LNCaP clone FGC (cell line): ENCODE measurements at regions not wholly inside any gene's neighbourhood (a gene's known extent, or its start where the extent isn't known, plus 50 kb on each side); places are given as distances from the start of the nearest gene placed in this dataset.

Source experiments
- DNase-seq: peaks from one replicate; pipeline ENCODE4 v3.0.0-alpha.2; 2011; ENCODE audit warnings: low read depth
- H3K4me3 ChIP-seq: 2 replicates; pipeline ENCODE4 v1.5.1; 2011; ENCODE audit warnings: mild to moderate bottlenecking, low read depth, low read length, control low read depth
- CTCF ChIP-seq: IDR thresholded peaks from 2 replicates; pipeline ENCODE4 v1.5.1; 2012; ENCODE audit warnings: mild to moderate bottlenecking; ENCODE audit not compliant: control insufficient read depth, insufficient read depth; ENCODE audit errors: extremely low read depth

GRCh38 chr11:128303383-128303782 is 284.0 kb downstream of the ETS1 start:
- DNase-seq: no peak
- H3K4me3 ChIP-seq: no peak overlapping the region
- no peak for TF ChIP-seq CTCF

GRCh38 chr11:128302425-128303186 is 284.8 kb downstream of the ETS1 start:
- TF ChIP-seq CTCF: 0 out of 2 replicates have a peak, but pooled peaks have one; percentile 11
- H3K4me3 ChIP-seq: no peak overlapping the region
- DNase-seq: no peak

GRCh38 chr11:128301756-128302155 is 285.6 kb downstream of the ETS1 start:
- no peak for DNase-seq
- no peak for TF ChIP-seq CTCF
- no peak overlapping the region for H3K4me3 ChIP-seq

- TF ChIP-seq CTCF: no peak
- no peak for DNase-seq
- no peak overlapping the region for H3K4me3 ChIP-seq
Observed at GRCh38 chr11:128300785-128301184, 286.6 kb downstream of the ETS1 start.

GRCh38 chr11:128299132-128299726 is 288.1 kb downstream of the ETS1 start:
- H3K4me3 ChIP-seq: no peak overlapping the region
- no peak for DNase-seq
- TF ChIP-seq CTCF: no peak

- no peak for DNase-seq
- no peak for TF ChIP-seq CTCF
- no peak overlapping the region for H3K4me3 ChIP-seq
Observed at GRCh38 chr11:128298271-128298670, 289.1 kb downstream of the ETS1 start.
